ENCODE measurements at regions not wholly inside any gene's neighbourhood (a gene's known extent, or its start where the extent isn't known, plus 50 kb on each side); places are given as distances from the start of the nearest gene placed in this dataset.

GRCh38 chr7:136033413-136034031, 56.4 kb upstream of the MTPN start:
- TF ChIP-seq POLR2A (IDR thresholded peaks at IDR 0.05), result no peak
- TF ChIP-seq, protein P1, sequence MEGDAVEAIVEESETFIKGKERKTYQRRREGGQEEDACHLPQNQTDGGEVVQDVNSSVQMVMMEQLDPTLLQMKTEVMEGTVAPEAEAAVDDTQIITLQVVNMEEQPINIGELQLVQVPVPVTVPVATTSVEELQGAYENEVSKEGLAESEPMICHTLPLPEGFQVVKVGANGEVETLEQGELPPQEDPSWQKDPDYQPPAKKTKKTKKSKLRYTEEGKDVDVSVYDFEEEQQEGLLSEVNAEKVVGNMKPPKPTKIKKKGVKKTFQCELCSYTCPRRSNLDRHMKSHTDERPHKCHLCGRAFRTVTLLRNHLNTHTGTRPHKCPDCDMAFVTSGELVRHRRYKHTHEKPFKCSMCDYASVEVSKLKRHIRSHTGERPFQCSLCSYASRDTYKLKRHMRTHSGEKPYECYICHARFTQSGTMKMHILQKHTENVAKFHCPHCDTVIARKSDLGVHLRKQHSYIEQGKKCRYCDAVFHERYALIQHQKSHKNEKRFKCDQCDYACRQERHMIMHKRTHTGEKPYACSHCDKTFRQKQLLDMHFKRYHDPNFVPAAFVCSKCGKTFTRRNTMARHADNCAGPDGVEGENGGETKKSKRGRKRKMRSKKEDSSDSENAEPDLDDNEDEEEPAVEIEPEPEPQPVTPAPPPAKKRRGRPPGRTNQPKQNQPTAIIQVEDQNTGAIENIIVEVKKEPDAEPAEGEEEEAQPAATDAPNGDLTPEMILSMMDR (IDR thresholded peaks at IDR 0.05), result no peak

Measured in transverse colon (tissue), 3 donors.